ENCODE measurements at regions not wholly inside any gene's neighbourhood (a gene's known extent, or its start where the extent isn't known, plus 50 kb on each side); places are given as distances from the start of the nearest gene placed in this dataset.

- TF ChIP-seq ZBTB43 (CRISPR knock-in tag; IDR thresholded peaks at IDR 0.05) (no peak), ZNF219 (CRISPR knock-in tag; IDR thresholded peaks at IDR 0.05; ENCODE audit: borderline replicate concordance) (no peak), NFYB (CRISPR knock-in tag; conservative IDR thresholded peaks at IDR 0.05; ENCODE audit: low read depth) (no peak), USF1 (CRISPR knock-in tag; IDR thresholded peaks at IDR 0.05) (no peak), ELF4 (CRISPR knock-in tag; IDR thresholded peaks at IDR 0.05; ENCODE audit: low read depth) (no peak), JUN (CRISPR knock-in tag; IDR thresholded peaks at IDR 0.05) (no peak), ZSCAN18 (CRISPR knock-in tag; IDR thresholded peaks at IDR 0.05) (no peak), HMGXB4 (CRISPR knock-in tag; IDR thresholded peaks at IDR 0.05) (no peak), ZBTB21 (CRISPR knock-in tag; IDR thresholded peaks at IDR 0.05; ENCODE audit: borderline replicate concordance) (no peak), ERG (CRISPR knock-in tag; IDR thresholded peaks at IDR 0.05) (no peak)
Measured at GRCh38 chr12:25670076-25671055, 117.3 kb upstream of the LMNTD1 start (continued).

- Mint-ChIP-seq H3K36me3 (no peaks in the 10 kb centered on the region), H3K4me3 (no peak overlapping the region), H3K27me3 (ENCODE audit: low read depth) (no peaks in the 10 kb centered on the region), H3K4me1 (peaks cover 15% of the 10 kb centered on the region), H3K9me3 (no peaks in the 10 kb centered on the region), H3K27ac (no peak overlapping the region)
- no peak for DNase-seq (ENCODE audit: low spot score)
- ChIA-PET POLR2A (no interaction called here), CTCF (no interaction called here)
- peak; percentile 80 for ATAC-seq
- TF ChIP-seq NFE2L1 (CRISPR knock-in tag; IDR thresholded peaks at IDR 0.05) (no peak), ZNF416 (CRISPR knock-in tag; IDR thresholded peaks at IDR 0.05) (no peak), ZNF671 (CRISPR knock-in tag; IDR thresholded peaks at IDR 0.05) (no peak), JUN (CRISPR knock-in tag; IDR thresholded peaks at IDR 0.05) (no peak), ZNF396 (CRISPR knock-in tag; IDR thresholded peaks at IDR 0.05; ENCODE audit: borderline replicate concordance) (no peak), USF2 (CRISPR knock-in tag; IDR thresholded peaks at IDR 0.05) (no peak), E2F5 (CRISPR knock-in tag; IDR thresholded peaks at IDR 0.05) (no peak), ZNF138 (CRISPR knock-in tag; conservative IDR thresholded peaks at IDR 0.05) (no peak), RORB (CRISPR knock-in tag; IDR thresholded peaks at IDR 0.05) (no peak), ZSCAN18 (CRISPR knock-in tag; IDR thresholded peaks at IDR 0.05) (no peak), ZNF121 (CRISPR knock-in tag; IDR thresholded peaks at IDR 0.05) (no peak), ZNF232 (CRISPR knock-in tag; IDR thresholded peaks at IDR 0.05) (no peak), AR (CRISPR knock-in tag; IDR thresholded peaks at IDR 0.05) (no peak)
Measured at GRCh38 chr12:25675808-25676207, 122.7 kb upstream of the LMNTD1 start.
